ENCODE measurements at regions not wholly inside any gene's neighbourhood (a gene's known extent, or its start where the extent isn't known, plus 50 kb on each side); places are given as distances from the start of the nearest gene placed in this dataset.

- H3K4me2 ChIP-seq (ENCODE audit: low read length): no peak overlapping the region
- CTCF ChIA-PET: no interaction called here
- H3K9me2 ChIP-seq (replicated peaks; ENCODE audit: low read length): no peaks in the 10 kb centered on the region
- H3K79me2 ChIP-seq (ENCODE audit: low read length): no peaks in the 10 kb centered on the region
- H3K27me3 ChIP-seq (ENCODE audit: low read length): no peaks in the 10 kb centered on the region
- POLR2A ChIA-PET (ENCODE audit: unreplicated experiment): no interaction called here
- no peak overlapping the region for H3K27ac ChIP-seq (ENCODE audit: low read length)
- H3K4me3 ChIP-seq (ENCODE audit: low read length): no peak overlapping the region
- intact Hi-C loops (cut with micrococcal nuclease): no loop called here
- H3K9me3 ChIP-seq (ENCODE audit: low read length): no peaks in the 10 kb centered on the region
- H3K4me1 ChIP-seq (ENCODE audit: insufficient read depth, low read length): peaks cover 2% of the 10 kb centered on the region; the same call in 1 of the 2 replicates
- no peaks in the 10 kb centered on the region for H3K36me3 ChIP-seq (ENCODE audit: low read depth, low read length)
- TF ChIP-seq CTCF (conservative IDR thresholded peaks at IDR 0.05; ENCODE audit: low read depth, low read length) (no peak), EZH2 (IDR thresholded peaks at IDR 0.05; ENCODE audit: low read length, unreplicated experiment) (no peak), EZH2phosphoT487 (IDR thresholded peaks at IDR 0.05; ENCODE audit: borderline replicate concordance, low read length) (no peak)
- H2AFZ ChIP-seq (ENCODE audit: low read length): no peak overlapping the region
- H4K20me1 ChIP-seq (ENCODE audit: low read length): no peaks in the 10 kb centered on the region
- no TSS peak for BruUV-seq (replicated peaks)
- no peaks in the 10 kb centered on the region for H3F3A ChIP-seq (ENCODE audit: low read length, unreplicated experiment)
- DNase-seq (no peak), ATAC-seq (no peak)
- no peak overlapping the region for H3K9ac ChIP-seq (ENCODE audit: low read length)
Measured at GRCh38 chr5:142427529-142427928, 102.7 kb upstream of the SPRY4 start.

GRCh38 chr5:142427015-142427364 lies 102.2 kb upstream of the SPRY4 start:
- H3K9ac ChIP-seq (ENCODE audit: low read length): no peak overlapping the region
- CTCF ChIA-PET: no interaction called here

More at GRCh38 chr5:142427015-142427364, 102.2 kb upstream of the SPRY4 start:
- no peak for TF ChIP-seq EZH2 (IDR thresholded peaks at IDR 0.05; ENCODE audit: low read length, unreplicated experiment)
- TF ChIP-seq EZH2phosphoT487 (IDR thresholded peaks at IDR 0.05; ENCODE audit: borderline replicate concordance, low read length): no peak
- TF ChIP-seq CTCF (conservative IDR thresholded peaks at IDR 0.05; ENCODE audit: low read depth, low read length): no peak
- Histone ChIP-seq H3K9me2 (replicated peaks; ENCODE audit: low read length) (no peaks in the 10 kb centered on the region), H3K9me3 (ENCODE audit: low read length) (no peaks in the 10 kb centered on the region), H4K20me1 (ENCODE audit: low read length) (no peaks in the 10 kb centered on the region), H3F3A (ENCODE audit: low read length, unreplicated experiment) (no peaks in the 10 kb centered on the region), H3K36me3 (ENCODE audit: low read depth, low read length) (no peaks in the 10 kb centered on the region), H2AFZ (ENCODE audit: low read length) (no peak overlapping the region), H3K79me2 (ENCODE audit: low read length) (no peaks in the 10 kb centered on the region), H3K4me3 (ENCODE audit: low read length) (no peak overlapping the region), H3K27me3 (ENCODE audit: low read length) (no peaks in the 10 kb centered on the region), H3K27ac (ENCODE audit: low read length) (no peak overlapping the region), H3K4me2 (ENCODE audit: low read length) (no peak overlapping the region), H3K4me1 (ENCODE audit: insufficient read depth, low read length) (peaks cover 7% of the 10 kb centered on the region; the same call in 1 of the 2 replicates)
- POLR2A ChIA-PET (ENCODE audit: unreplicated experiment): no interaction called here
- DNase-seq (no peak), ATAC-seq (no peak)
- no TSS peak for BruUV-seq (replicated peaks)
- intact Hi-C loops (cut with micrococcal nuclease): no loop called here

Measured in PC-3 (cell line).